ENCODE measurements at regions not wholly inside any gene's neighbourhood (a gene's known extent, or its start where the extent isn't known, plus 50 kb on each side); places are given as distances from the start of the nearest gene placed in this dataset.

GRCh38 chr2:15730545-15731212 lies 139.0 kb downstream of the DDX1 start:
- TF ChIP-seq POLR2AphosphoS5 (IDR thresholded peaks at IDR 0.05) (peak; percentile 57 to 88 (median 71)), POLR2A (IDR thresholded peaks at IDR 0.05) (no peak)
- peak; percentile 94 for DNase-seq
- Histone ChIP-seq H3K9me3 (no peaks in the 10 kb centered on the region), H3K27ac (no peak overlapping the region), H3K4me3 (no peak overlapping the region), H3K36me3 (no peaks in the 10 kb centered on the region), H3K4me1 (peaks cover 25 to 59% (median 42%) of the 10 kb centered on the region in 4 donors), H3K27me3 (peaks cover 0 to 8% (median 0%) of the 10 kb centered on the region in 3 donors)
- intact Hi-C loops (cut with DNase I; ENCODE audit: low total_unique reads), result no loop called here
- WGBS, 5 donors, result 11 to 27% (median 19%) methylated on average over 6 to 7 of the region's 7 CpGs

GRCh38 chr2:15731213-15731888 lies 139.7 kb downstream of the DDX1 start:
- no peaks in the 10 kb centered on the region for H3K36me3 ChIP-seq
- intact Hi-C loops (cut with DNase I; ENCODE audit: low total_unique reads), result no loop called here
- no peak overlapping the region for H3K4me3 ChIP-seq
- 82 to 91% (median 85%) methylated on average over 7 of the region's 7 CpGs for WGBS, 5 donors
- no peak overlapping the region for H3K27ac ChIP-seq
- peaks cover 25 to 59% (median 42%) of the 10 kb centered on the region in 4 donors for H3K4me1 ChIP-seq
- H3K9me3 ChIP-seq, result no peaks in the 10 kb centered on the region
- no peak for TF ChIP-seq POLR2A (IDR thresholded peaks at IDR 0.05)
- no peak for TF ChIP-seq CTCF (IDR thresholded peaks at IDR 0.05)
- TF ChIP-seq POLR2AphosphoS5 (IDR thresholded peaks at IDR 0.05), result no peak
- TF ChIP-seq EP300 (IDR thresholded peaks at IDR 0.05), result no peak
- peak in 1 of 2 donors; percentile 14 for DNase-seq
- peaks cover 0 to 8% (median 0%) of the 10 kb centered on the region in 3 donors for H3K27me3 ChIP-seq

- WGBS, 5 donors, result 90 to 100% (median 91%) methylated on average over 1 of the region's 1 CpG
Observed at GRCh38 chr2:15731889-15732271, 140.2 kb downstream of the DDX1 start.

GRCh38 chr2:15732341-15733077 lies 140.8 kb downstream of the DDX1 start:
- DNase-seq, result no peak
- H3K27me3 ChIP-seq, result peaks cover 0 to 8% (median 0%) of the 10 kb centered on the region in 3 donors
- TF ChIP-seq CTCF (IDR thresholded peaks at IDR 0.05), result no peak
- TF ChIP-seq EP300 (IDR thresholded peaks at IDR 0.05), result no peak
- TF ChIP-seq POLR2A (IDR thresholded peaks at IDR 0.05), result no peak
- TF ChIP-seq POLR2AphosphoS5 (IDR thresholded peaks at IDR 0.05), result no peak
- H3K4me1 ChIP-seq, result peaks cover 25 to 59% (median 42%) of the 10 kb centered on the region in 4 donors
- H3K36me3 ChIP-seq, result no peaks in the 10 kb centered on the region
- no peaks in the 10 kb centered on the region for H3K9me3 ChIP-seq
- no peak overlapping the region for H3K27ac ChIP-seq
- intact Hi-C loops (cut with DNase I; ENCODE audit: low total_unique reads), result no loop called here
- WGBS, 5 donors, result 66 to 77% (median 73%) methylated on average over 7 of the region's 7 CpGs
- H3K4me3 ChIP-seq, result no peak overlapping the region

More at GRCh38 chr2:15731889-15732271, 140.2 kb downstream of the DDX1 start:
- no peak for DNase-seq
- intact Hi-C loops (cut with DNase I; ENCODE audit: low total_unique reads), result no loop called here
- Histone ChIP-seq H3K27me3 (peaks cover 0 to 8% (median 0%) of the 10 kb centered on the region in 3 donors), H3K36me3 (no peaks in the 10 kb centered on the region), H3K4me3 (no peak overlapping the region), H3K9me3 (no peaks in the 10 kb centered on the region), H3K27ac (no peak overlapping the region), H3K4me1 (peaks cover 25 to 59% (median 42%) of the 10 kb centered on the region in 4 donors)
- TF ChIP-seq CTCF (IDR thresholded peaks at IDR 0.05) (no peak), POLR2AphosphoS5 (IDR thresholded peaks at IDR 0.05) (no peak), EP300 (IDR thresholded peaks at IDR 0.05) (no peak), POLR2A (IDR thresholded peaks at IDR 0.05) (no peak)
